H9 (cell line): ENCODE measurements at regions not wholly inside any gene's neighbourhood (a gene's known extent, or its start where the extent isn't known, plus 50 kb on each side); places are given as distances from the start of the nearest gene placed in this dataset.

Experiments
- DNase-seq: peaks from one replicate; pipeline ENCODE4 v3.0.0-alpha.2; 2017
- H2AFZ ChIP-seq: one replicate; pipeline ENCODE4 v1.6.1; 2013; ENCODE audit warnings: mild to moderate bottlenecking, low read length, control low read depth, moderate library complexity
- H2AK5ac ChIP-seq: 2 replicates; pipeline ENCODE4 v1.6.1; 2013; ENCODE audit warnings: low read length, control low read depth, mixed read lengths; ENCODE audit not compliant: insufficient read length
- H2BK120ac ChIP-seq: one replicate; pipeline ENCODE4 v1.6.1; 2013; ENCODE audit warnings: low read depth, mild to moderate bottlenecking, low read length, control low read depth, inconsistent platforms; ENCODE audit not compliant: poor library complexity, severe bottlenecking
- H2BK12ac ChIP-seq: 2 replicates; pipeline ENCODE4 v1.6.1; 2013; ENCODE audit warnings: low read length, control low read depth, mixed read lengths, low read depth; ENCODE audit not compliant: insufficient read length
- H2BK15ac ChIP-seq: 2 replicates; pipeline ENCODE4 v1.6.1; 2013; ENCODE audit warnings: low read depth, low read length, control low read depth
- H2BK20ac ChIP-seq: one replicate; pipeline ENCODE4 v1.6.1; 2013; ENCODE audit warnings: low read depth, mild to moderate bottlenecking, low read length, control low read depth, inconsistent platforms; ENCODE audit not compliant: poor library complexity, severe bottlenecking
- H2BK5ac ChIP-seq: 2 replicates; pipeline ENCODE4 v1.6.1; 2013; ENCODE audit warnings: low read length, control low read depth, mixed read lengths; ENCODE audit not compliant: insufficient read length
- H3K14ac ChIP-seq: 2 replicates; pipeline ENCODE4 v1.6.1; 2013; ENCODE audit warnings: low read length, control low read depth; ENCODE audit not compliant: insufficient read depth
- H3K18ac ChIP-seq: 2 replicates; pipeline ENCODE4 v1.6.1; 2013; ENCODE audit warnings: low read depth, mild to moderate bottlenecking, mixed read lengths, low read length, control low read depth; ENCODE audit not compliant: insufficient read length
- H3K23ac ChIP-seq: 2 replicates; pipeline ENCODE4 v1.6.1; 2013; ENCODE audit warnings: low read length, control low read depth, mixed read lengths, low read depth; ENCODE audit not compliant: insufficient read length
- H3K23me2 ChIP-seq: 2 replicates; pipeline ENCODE4 v1.6.1; 2013; ENCODE audit warnings: low read depth, mild to moderate bottlenecking, mixed read lengths, low read length, control low read depth; ENCODE audit not compliant: insufficient read length, poor library complexity, severe bottlenecking
- H3K27ac ChIP-seq: 2 replicates; pipeline ENCODE4 v1.5.1; 2013; ENCODE audit warnings: low read length, control low read depth, mixed read lengths, low read depth; ENCODE audit not compliant: insufficient read length
- H3K27me3 ChIP-seq: 2 replicates; pipeline ENCODE4 v1.6.1; 2013; ENCODE audit warnings: low read length, control low read depth, inconsistent platforms; ENCODE audit not compliant: insufficient read depth
- H3K4ac ChIP-seq: 2 replicates; pipeline ENCODE4 v1.6.1; 2013; ENCODE audit warnings: low read depth, mild to moderate bottlenecking, control low read depth, inconsistent platforms, low read length, moderate library complexity
- H3K4me1 ChIP-seq: 2 replicates; pipeline ENCODE4 v1.6.1; 2013; ENCODE audit warnings: low read length, control low read depth, inconsistent platforms; ENCODE audit not compliant: insufficient read depth
- H3K4me2 ChIP-seq: 2 replicates; pipeline ENCODE4 v1.6.1; 2013; ENCODE audit warnings: low read length, control low read depth, mixed read lengths; ENCODE audit not compliant: insufficient read length, insufficient read depth
- H3K56ac ChIP-seq: 2 replicates; pipeline ENCODE4 v1.6.1; 2013; ENCODE audit warnings: low read depth, mild to moderate bottlenecking, mixed read lengths, low read length, control low read depth; ENCODE audit not compliant: insufficient read length
- H3K79me1 ChIP-seq: 2 replicates; pipeline ENCODE4 v1.6.1; 2013; ENCODE audit warnings: low read depth, mild to moderate bottlenecking, moderate library complexity, low read length, control low read depth, inconsistent platforms; ENCODE audit not compliant: insufficient read depth, poor library complexity, severe bottlenecking
- H3K79me2 ChIP-seq: 2 replicates; pipeline ENCODE4 v1.6.1; 2013; ENCODE audit warnings: low read length, control low read depth, inconsistent platforms; ENCODE audit not compliant: insufficient read depth
- H3K9ac ChIP-seq: 2 replicates; pipeline ENCODE4 v1.6.1; 2013; ENCODE audit warnings: low read length, control low read depth, mixed read lengths; ENCODE audit not compliant: insufficient read length; ENCODE audit errors: extremely low read depth
- H3K9me3 ChIP-seq: one replicate; pipeline ENCODE4 v1.6.1; 2013; ENCODE audit warnings: low read depth, low read length, inconsistent platforms; ENCODE audit not compliant: control insufficient read depth
- H3T11ph ChIP-seq: one replicate; pipeline ENCODE4 v1.6.1; 2013; ENCODE audit warnings: mild to moderate bottlenecking, low read length, control low read depth, inconsistent platforms
- H4K20me1 ChIP-seq: one replicate; pipeline ENCODE4 v1.6.1; 2013; ENCODE audit not compliant: control insufficient read depth, insufficient read length, insufficient read depth
- H4K5ac ChIP-seq: 2 replicates; pipeline ENCODE4 v1.6.1; 2013; ENCODE audit warnings: low read depth, mild to moderate bottlenecking, mixed read lengths, low read length, control low read depth; ENCODE audit not compliant: insufficient read length
- H4K8ac ChIP-seq: replicated peaks from 2 replicates; pipeline ENCODE4 v1.6.1; 2013; ENCODE audit warnings: low read length, control low read depth, mixed read lengths, low read depth; ENCODE audit not compliant: insufficient read length
- H4K91ac ChIP-seq: 2 replicates; pipeline ENCODE4 v1.6.1; 2013; ENCODE audit warnings: low read depth, mild to moderate bottlenecking, moderate library complexity, mixed read lengths, low read length, control low read depth; ENCODE audit not compliant: insufficient read length
- H3K27ac Mint-ChIP-seq, 3 experiments: 2 replicates in 2 of 3; 3 replicates in 1 of 3; pipeline ENCODE4 v1.8.0; 2020 to 2021; ENCODE audit warnings: mixed read lengths in 3 of 3, mild to moderate bottlenecking in 1 of 3, moderate library complexity in 1 of 3
- H3K27me3 Mint-ChIP-seq: 2 replicates; pipeline ENCODE4 v1.8.0; 2021; ENCODE audit warnings: low read depth, mild to moderate bottlenecking, moderate library complexity, mixed read lengths
- H3K36me3 Mint-ChIP-seq, 3 experiments: 2 replicates in 2 of 3; 3 replicates in 1 of 3; pipeline ENCODE4 v1.8.0; 2020 to 2021; ENCODE audit warnings: low read depth in 3 of 3, mixed read lengths in 3 of 3; ENCODE audit not compliant: insufficient read depth in 1 of 3
- H3K4me1 Mint-ChIP-seq, 2 experiments: 2 replicates each; pipeline ENCODE4 v1.8.0; 2020; ENCODE audit warnings: mixed read lengths in 2 of 2
- H3K4me3 Mint-ChIP-seq, 2 experiments: 2 replicates in 1 of 2; 3 replicates in 1 of 2; pipeline ENCODE4 v1.8.0; 2020 to 2021; ENCODE audit warnings: mild to moderate bottlenecking in 2 of 2, mixed read lengths in 2 of 2, moderate library complexity in 1 of 2
- H3K9me3 Mint-ChIP-seq, 2 experiments: 2 replicates in 1 of 2; 3 replicates in 1 of 2; pipeline ENCODE4 v1.8.0; 2020; ENCODE audit warnings: mild to moderate bottlenecking in 2 of 2, mixed read lengths in 2 of 2, moderate library complexity in 1 of 2
- CTCF ChIP-seq: fragments of 200-600 bp; sonication (generic); conservative IDR thresholded peaks from 3 replicates; pipeline ENCODE4 v1.8.0; 2021; ENCODE audit warnings: antibody characterized with exemption, mild to moderate bottlenecking
- WGBS: extraction: QIAGEN DNeasy Blood & Tissue Kit; methylation state at CpG from one replicate; pipeline ENCODE4 v1.1.7; 2013; ENCODE audit warnings: missing lambda C conversion rate, low lambda C conversion rate, mixed read lengths; ENCODE audit not compliant: insufficient read length; ENCODE audit errors: extremely low coverage; 5-methylcytosine and 5-hydroxymethylcytosine counted together

GRCh38 chr16:48864055-48864454, 254.1 kb upstream of the N4BP1 start:
- Histone ChIP-seq H3K9ac (no peak overlapping the region), H3K27me3 (no peaks in the 10 kb centered on the region), H4K5ac (no peak overlapping the region), H3K56ac (no peak overlapping the region), H3K4me2 (no peak overlapping the region), H3K27ac (no peak overlapping the region), H2BK120ac (no peak overlapping the region), H2AK5ac (no peak overlapping the region), H3K14ac (no peak overlapping the region), H3K23me2 (no peaks in the 10 kb centered on the region), H2BK5ac (no peak overlapping the region), H3K23ac (no peak overlapping the region), H2BK12ac (no peak overlapping the region), H4K8ac (no peak overlapping the region), H3K79me2 (no peaks in the 10 kb centered on the region), H3K4me1 (no peaks in the 10 kb centered on the region), H3K9me3 (no peaks in the 10 kb centered on the region), H3K79me1 (no peaks in the 10 kb centered on the region), H3T11ph (no peak overlapping the region), H2BK15ac (no peak overlapping the region), H3K18ac (no peak overlapping the region), H4K20me1 (no peaks in the 10 kb centered on the region), H3K4ac (no peak overlapping the region), H2BK20ac (no peak overlapping the region), H4K91ac (no peak overlapping the region), H2AFZ (no peak overlapping the region)
- no CpG with 5 or more reads among the region's 1 CpG for WGBS
- Mint-ChIP-seq H3K4me1 (peaks cover 5 to 12% of the 10 kb centered on the region in 2 experiments), H3K9me3 (no peaks in the 10 kb centered on the region), H3K27ac (no peak overlapping the region), H3K36me3 (no peaks in the 10 kb centered on the region), H3K27me3 (peaks cover 3% of the 10 kb centered on the region; the same call in 1 of the 2 replicates), H3K4me3 (no peak overlapping the region)
- TF ChIP-seq CTCF, result peak; percentile 51; the same call in 2 of the 3 replicates
- peak; percentile 41 for DNase-seq
